DMS53 (cell line): ENCODE measurements at regions not wholly inside any gene's neighbourhood (a gene's known extent, or its start where the extent isn't known, plus 50 kb on each side); places are given as distances from the start of the nearest gene placed in this dataset.
"Not testable (repeated sequence)": the region's sequence is repeated elsewhere in the genome, so short reads cannot be mapped to it uniquely, and the experiment has no call there.

Experiments
- DNase-seq: peaks from one replicate; lab custom pipeline; 2025; lab: John Stamatoyannopoulos, UW

- no peak for DNase-seq
These were observed 501.9 kb downstream of the TMEM135 start for GRCh38 chr11:87539596-87539995.

GRCh38 chr11:87536565-87536964 is 498.8 kb downstream of the TMEM135 start:
- DNase-seq, result no peak

- no peak for DNase-seq
These were observed 498.3 kb downstream of the TMEM135 start for GRCh38 chr11:87536016-87536415.

GRCh38 chr11:87535513-87535912 is 497.8 kb downstream of the TMEM135 start:
- DNase-seq, result no peak

- DNase-seq, result not testable (repeated sequence)
These were observed 494.1 kb downstream of the TMEM135 start for GRCh38 chr11:87531835-87532234.

- no peak for DNase-seq
These were observed 491.8 kb downstream of the TMEM135 start for GRCh38 chr11:87529486-87529885.

- DNase-seq, result no peak
These were observed 491.0 kb downstream of the TMEM135 start for GRCh38 chr11:87528752-87529151.

GRCh38 chr11:87523276-87523675 is 485.5 kb downstream of the TMEM135 start:
- no peak for DNase-seq

GRCh38 chr11:87518266-87518665 is 480.5 kb downstream of the TMEM135 start:
- DNase-seq, result peak; percentile 14

- no peak for DNase-seq
These were observed 479.6 kb downstream of the TMEM135 start for GRCh38 chr11:87517351-87517750.

GRCh38 chr11:87507722-87508121 is 470.0 kb downstream of the TMEM135 start:
- peak; percentile 47 for DNase-seq

GRCh38 chr11:87506946-87507345 is 469.2 kb downstream of the TMEM135 start:
- not testable (repeated sequence) for DNase-seq

- peak; percentile 16 for DNase-seq
These were observed 463.7 kb downstream of the TMEM135 start for GRCh38 chr11:87501388-87501787.

- not testable (repeated sequence) for DNase-seq
These were observed 457.2 kb downstream of the TMEM135 start for GRCh38 chr11:87494936-87495335.

- not testable (repeated sequence) for DNase-seq
These were observed 456.3 kb downstream of the TMEM135 start for GRCh38 chr11:87494026-87494425.

GRCh38 chr11:87493516-87493915 is 455.8 kb downstream of the TMEM135 start:
- DNase-seq, result no peak

GRCh38 chr11:87491381-87491780 is 453.6 kb downstream of the TMEM135 start:
- DNase-seq, result no peak

- no peak for DNase-seq
These were observed 452.9 kb downstream of the TMEM135 start for GRCh38 chr11:87490671-87491070.

- no peak for DNase-seq
These were observed 446.8 kb downstream of the TMEM135 start for GRCh38 chr11:87484566-87484965.

- DNase-seq, result no peak
These were observed 439.6 kb downstream of the TMEM135 start for GRCh38 chr11:87477321-87477720.

- no peak for DNase-seq
These were observed 435.4 kb downstream of the TMEM135 start for GRCh38 chr11:87473174-87473573.

GRCh38 chr11:87466223-87466622 is 428.5 kb downstream of the TMEM135 start:
- no peak for DNase-seq

GRCh38 chr11:87465716-87466115 is 428.0 kb downstream of the TMEM135 start:
- no peak for DNase-seq

GRCh38 chr11:87463486-87464102 is 425.9 kb downstream of the TMEM135 start:
- peak; percentile 90 for DNase-seq
